DOHH2 (cell line): ENCODE measurements at regions not wholly inside any gene's neighbourhood (a gene's known extent, or its start where the extent isn't known, plus 50 kb on each side); places are given as distances from the start of the nearest gene placed in this dataset.

Experiments
- H3F3A ChIP-seq: fragments of 200-600 bp; sonication (generic), shearing (Covaris generic); 2 replicates; pipeline ENCODE4 v1.6.0; 2016; ENCODE audit warnings: antibody characterized with exemption, mild to moderate bottlenecking; ENCODE audit not compliant: control insufficient read depth, insufficient read depth
- H3K27ac ChIP-seq: fragments of 200-600 bp; sonication (generic); 2 replicates; pipeline ENCODE4 v1.5.1; 2014; ENCODE audit warnings: low read depth, mild to moderate bottlenecking, low read length, moderate library complexity
- H3K27me3 ChIP-seq: fragments of 200-600 bp; sonication (generic); 2 replicates; pipeline ENCODE4 v1.6.1; 2014; ENCODE audit warnings: mild to moderate bottlenecking, low read length, mixed read lengths; ENCODE audit not compliant: control insufficient read depth
- H3K36me3 ChIP-seq: fragments of 200-600 bp; sonication (generic); 2 replicates; pipeline ENCODE4 v1.6.1; 2014; ENCODE audit warnings: mild to moderate bottlenecking, low read length, moderate library complexity, mixed read lengths; ENCODE audit not compliant: control insufficient read depth
- H3K4me1 ChIP-seq: fragments of 200-600 bp; sonication (generic); 2 replicates; pipeline ENCODE4 v1.6.1; 2014; ENCODE audit warnings: mild to moderate bottlenecking, low read length, mixed read lengths; ENCODE audit not compliant: control insufficient read depth
- H3K4me2 ChIP-seq: fragments of 200-600 bp; sonication (generic); 2 replicates; pipeline ENCODE4 v1.6.0; 2014; ENCODE audit warnings: mild to moderate bottlenecking, low read length, moderate library complexity
- H3K4me3 ChIP-seq: fragments of 200-600 bp; sonication (generic); 2 replicates; pipeline ENCODE4 v1.5.1; 2014; ENCODE audit warnings: mild to moderate bottlenecking, low read length, mixed read lengths
- H3K79me2 ChIP-seq: fragments of 200-600 bp; sonication (generic); 2 replicates; pipeline ENCODE4 v1.6.1; 2014; ENCODE audit warnings: mild to moderate bottlenecking, low read length, mixed read lengths; ENCODE audit not compliant: control insufficient read depth
- H3K9me2 ChIP-seq: fragments of 200-600 bp; sonication (generic); replicated peaks from 2 replicates; pipeline ENCODE4 v1.6.1; 2014; ENCODE audit warnings: mild to moderate bottlenecking, low read length, mixed read lengths; ENCODE audit not compliant: control insufficient read depth
- H3K9me3 ChIP-seq: fragments of 200-600 bp; sonication (generic); 2 replicates; pipeline ENCODE4 v1.6.1; 2014; ENCODE audit warnings: antibody characterized with exemption, low read length, mixed read lengths; ENCODE audit not compliant: control insufficient read depth, insufficient read depth
- H4K20me1 ChIP-seq: fragments of 200-600 bp; sonication (generic); 2 replicates; pipeline ENCODE4 v1.6.0; 2014; ENCODE audit warnings: low read depth, mild to moderate bottlenecking, antibody characterized with exemption, low read length, moderate library complexity; ENCODE audit not compliant: control insufficient read depth, insufficient read depth
- CTCF ChIP-seq: fragments of 200-600 bp; sonication (generic); IDR thresholded peaks from one replicate; pipeline ENCODE4 v1.5.1; 2014; ENCODE audit warnings: antibody characterized with exemption, mild to moderate bottlenecking, low read depth, low read length; ENCODE audit not compliant: poor library complexity, severe bottlenecking
- EZH2phosphoT487 ChIP-seq: fragments of 200-600 bp; sonication (generic); IDR thresholded peaks from 2 replicates; pipeline ENCODE4 v1.6.1; 2017; ENCODE audit warnings: borderline replicate concordance, mild to moderate bottlenecking, antibody characterized with exemption, low read length, moderate library complexity, mixed read lengths

- Histone ChIP-seq H3K79me2 (no peaks in the 10 kb centered on the region), H3K4me1 (no peaks in the 10 kb centered on the region), H4K20me1 (no peaks in the 10 kb centered on the region), H3K36me3 (no peaks in the 10 kb centered on the region), H3K9me2 (no peaks in the 10 kb centered on the region), H3K27me3 (no peaks in the 10 kb centered on the region), H3K9me3 (no peaks in the 10 kb centered on the region), H3K4me3 (no peak overlapping the region), H3K27ac (no peak overlapping the region), H3F3A (no peaks in the 10 kb centered on the region), H3K4me2 (no peak overlapping the region)
- no peak for TF ChIP-seq CTCF
These were observed 171.0 kb upstream of the HMGA2 start for GRCh38 chr12:65653321-65653720.

GRCh38 chr12:65653946-65654629 is 170.2 kb upstream of the HMGA2 start:
- Histone ChIP-seq H3K4me2 (no peak overlapping the region), H3K27me3 (no peaks in the 10 kb centered on the region), H3K4me1 (no peaks in the 10 kb centered on the region), H4K20me1 (no peaks in the 10 kb centered on the region), H3K27ac (no peak overlapping the region), H3K36me3 (no peaks in the 10 kb centered on the region), H3K9me2 (no peaks in the 10 kb centered on the region), H3K4me3 (no peak overlapping the region), H3K79me2 (no peaks in the 10 kb centered on the region), H3F3A (no peaks in the 10 kb centered on the region), H3K9me3 (no peaks in the 10 kb centered on the region)
- TF ChIP-seq EZH2phosphoT487 (no peak), CTCF (no peak)

GRCh38 chr12:65655074-65655493 is 169.2 kb upstream of the HMGA2 start:
- H3K4me3 ChIP-seq: no peak overlapping the region
- H3K9me3 ChIP-seq: no peaks in the 10 kb centered on the region
- no peaks in the 10 kb centered on the region for H3F3A ChIP-seq
- TF ChIP-seq EZH2phosphoT487: no peak
- TF ChIP-seq CTCF: no peak
- H3K36me3 ChIP-seq: no peaks in the 10 kb centered on the region
- no peaks in the 10 kb centered on the region for H3K4me1 ChIP-seq
- H3K9me2 ChIP-seq: no peaks in the 10 kb centered on the region
- no peaks in the 10 kb centered on the region for H3K27me3 ChIP-seq
- H3K79me2 ChIP-seq: no peaks in the 10 kb centered on the region
- H4K20me1 ChIP-seq: no peaks in the 10 kb centered on the region
- no peak overlapping the region for H3K27ac ChIP-seq
- H3K4me2 ChIP-seq: no peak overlapping the region
